A549 (cell line): ENCODE measurements at regions not wholly inside any gene's neighbourhood (a gene's known extent, or its start where the extent isn't known, plus 50 kb on each side); places are given as distances from the start of the nearest gene placed in this dataset.

Experiments used
- EP300 ChIP-seq, 2 experiments: fragments of >200 bp; sonication (Bioruptor Twin); formaldehyde crosslinking; IDR thresholded peaks; 2 replicates in 1 of 2; 3 replicates in 1 of 2; pipeline ENCODE4 v1.6.1; 2016 to 2017
- JUN ChIP-seq, 2 experiments: fragments of >200 bp; sonication (Bioruptor Twin); formaldehyde crosslinking; IDR thresholded peaks; 2 replicates in 1 of 2; 3 replicates in 1 of 2; pipeline ENCODE4 v1.6.1; 2016 to 2017
- JUNB ChIP-seq: fragments of >200 bp; sonication (Bioruptor Twin); formaldehyde crosslinking; IDR thresholded peaks from 2 replicates; pipeline ENCODE4 v1.6.1; 2016
- NFE2L2 ChIP-seq: fragments of 150-350 bp; conservative IDR thresholded peaks from 2 replicates; pipeline ENCODE4 v1.6.1; 2014; ENCODE audit warnings: low read length
- PHF8 ChIP-seq: fragments of 200-600 bp; sonication (generic); IDR thresholded peaks from 2 replicates; pipeline ENCODE4 v1.6.1; 2016; ENCODE audit warnings: low read depth, mild to moderate bottlenecking, antibody characterized with exemption, moderate library complexity, borderline replicate concordance
- POLR2A ChIP-seq: IDR thresholded peaks from 2 replicates; pipeline ENCODE4 v1.6.1; 2012; ENCODE audit warnings: mild to moderate bottlenecking, low read length
- POLR2AphosphoS2 ChIP-seq: conservative IDR thresholded peaks from 2 replicates; pipeline ENCODE4 v1.6.1; 2012; ENCODE audit warnings: low read length, improper control_type of control experiment, inconsistent platforms
- RFX5 ChIP-seq: fragments of 450-650 bp; IDR thresholded peaks from 2 replicates; pipeline ENCODE4 v1.7.1; 2014; ENCODE audit warnings: antibody characterized with exemption, mild to moderate bottlenecking, moderate library complexity
- RNF2 ChIP-seq: fragments of 200-600 bp; sonication (generic); IDR thresholded peaks from 2 replicates; pipeline ENCODE4 v1.6.1; 2016; ENCODE audit warnings: low read depth, mild to moderate bottlenecking, antibody characterized with exemption, moderate library complexity, borderline replicate concordance
- SMC3 ChIP-seq: fragments of >200 bp; sonication (Bioruptor Twin); formaldehyde crosslinking; IDR thresholded peaks from 3 replicates; pipeline ENCODE4 v1.6.1; 2018; ENCODE audit warnings: inconsistent platforms
- TF ChIP-seq, protein P1 (sequence below): fragments of >200 bp; sonication (Bioruptor Twin); formaldehyde crosslinking; IDR thresholded peaks from 3 replicates; pipeline ENCODE4 v1.5.1; 2016
- TF ChIP-seq, protein P2 (sequence below): IDR thresholded peaks from 2 replicates; pipeline ENCODE4 v1.6.1; 2012

DNA sequence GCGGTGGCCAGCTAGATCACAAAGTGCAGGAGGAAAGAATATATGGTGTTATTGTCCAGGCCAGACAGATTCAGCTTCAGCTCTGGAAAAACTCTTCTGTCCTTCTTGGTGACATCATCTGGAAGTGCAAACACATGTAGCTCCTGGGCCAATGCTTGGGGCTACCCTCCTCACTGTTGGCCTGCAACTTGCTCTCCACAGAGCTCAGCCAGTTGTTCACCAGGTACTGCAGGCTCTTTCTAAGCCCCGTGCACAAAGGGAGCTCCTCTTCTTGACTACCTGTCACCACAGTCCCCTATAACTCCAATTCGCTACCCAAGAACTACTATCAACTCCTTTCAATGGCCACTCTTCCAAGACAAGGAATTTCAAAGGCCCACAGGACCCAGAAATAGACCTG is 1175.9 kb upstream of the CDH9 start:
- TF ChIP-seq, protein P1, sequence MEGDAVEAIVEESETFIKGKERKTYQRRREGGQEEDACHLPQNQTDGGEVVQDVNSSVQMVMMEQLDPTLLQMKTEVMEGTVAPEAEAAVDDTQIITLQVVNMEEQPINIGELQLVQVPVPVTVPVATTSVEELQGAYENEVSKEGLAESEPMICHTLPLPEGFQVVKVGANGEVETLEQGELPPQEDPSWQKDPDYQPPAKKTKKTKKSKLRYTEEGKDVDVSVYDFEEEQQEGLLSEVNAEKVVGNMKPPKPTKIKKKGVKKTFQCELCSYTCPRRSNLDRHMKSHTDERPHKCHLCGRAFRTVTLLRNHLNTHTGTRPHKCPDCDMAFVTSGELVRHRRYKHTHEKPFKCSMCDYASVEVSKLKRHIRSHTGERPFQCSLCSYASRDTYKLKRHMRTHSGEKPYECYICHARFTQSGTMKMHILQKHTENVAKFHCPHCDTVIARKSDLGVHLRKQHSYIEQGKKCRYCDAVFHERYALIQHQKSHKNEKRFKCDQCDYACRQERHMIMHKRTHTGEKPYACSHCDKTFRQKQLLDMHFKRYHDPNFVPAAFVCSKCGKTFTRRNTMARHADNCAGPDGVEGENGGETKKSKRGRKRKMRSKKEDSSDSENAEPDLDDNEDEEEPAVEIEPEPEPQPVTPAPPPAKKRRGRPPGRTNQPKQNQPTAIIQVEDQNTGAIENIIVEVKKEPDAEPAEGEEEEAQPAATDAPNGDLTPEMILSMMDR, result no peak
- TF ChIP-seq NFE2L2, result no peak
- TF ChIP-seq JUNB, result no peak
- no peak for TF ChIP-seq POLR2AphosphoS2
- TF ChIP-seq, protein P2, sequence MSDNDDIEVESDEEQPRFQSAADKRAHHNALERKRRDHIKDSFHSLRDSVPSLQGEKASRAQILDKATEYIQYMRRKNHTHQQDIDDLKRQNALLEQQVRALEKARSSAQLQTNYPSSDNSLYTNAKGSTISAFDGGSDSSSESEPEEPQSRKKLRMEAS, result no peak
- no peak for TF ChIP-seq RNF2
- no peak for TF ChIP-seq RFX5
- TF ChIP-seq POLR2A, result no peak
- no peak for TF ChIP-seq JUN (IDR thresholded peaks at IDR 0.05)
- TF ChIP-seq EP300 (IDR thresholded peaks at IDR 0.05), result no peak
- no peak for TF ChIP-seq SMC3
- no peak for TF ChIP-seq PHF8
